ENCODE measurements at regions not wholly inside any gene's neighbourhood (a gene's known extent, or its start where the extent isn't known, plus 50 kb on each side); places are given as distances from the start of the nearest gene placed in this dataset.

GRCh38 chr2:83640506-83640905 lies 818.6 kb downstream of the SUCLG1 start:
- no peak overlapping the region for H3K4me3 ChIP-seq
- H3K36me3 ChIP-seq (ENCODE audit: insufficient read depth, low read length): no peaks in the 10 kb centered on the region
- H3K9ac ChIP-seq (ENCODE audit: insufficient read length): no peak overlapping the region
- H3K9me3 ChIP-seq (ENCODE audit: low read depth, low read length): no peaks in the 10 kb centered on the region
- no peak for DNase-seq (ENCODE audit: low read depth, low spot score)
- H3K27ac ChIP-seq: no peak overlapping the region
- TF ChIP-seq POLR2AphosphoS5 (IDR thresholded peaks at IDR 0.05; ENCODE audit: borderline replicate concordance, low read depth, low read length) (no peak), EZH2 (IDR thresholded peaks at IDR 0.05) (no peak), FOXP2 (optimal IDR thresholded peaks at IDR 0.05; ENCODE audit: control extremely low read depth, extremely low read length, insufficient read depth) (no peak)

DNA sequence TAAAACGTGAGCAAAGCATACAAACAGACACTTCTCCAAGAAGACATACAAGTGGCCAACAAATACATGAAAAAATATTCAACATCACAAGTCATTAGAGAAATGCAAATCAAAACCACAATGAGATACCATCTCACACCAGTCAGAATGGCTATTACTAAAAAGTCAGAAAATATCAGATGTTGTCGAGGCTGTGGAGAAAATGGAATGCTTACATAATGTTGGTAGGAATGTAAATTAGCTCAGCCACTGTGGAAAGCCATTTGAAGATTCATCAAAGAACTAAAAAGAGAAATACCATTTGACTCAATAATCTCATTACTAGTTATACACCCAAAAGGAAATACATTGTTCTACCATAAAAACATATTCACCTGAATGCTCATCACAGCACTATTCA lies 825.7 kb downstream of the SUCLG1 start:
- Histone ChIP-seq H3K36me3 (ENCODE audit: insufficient read depth, low read length) (no peaks in the 10 kb centered on the region), H3K4me3 (no peak overlapping the region), H3K27ac (no peak overlapping the region), H3K9ac (ENCODE audit: insufficient read length) (no peak overlapping the region), H3K9me3 (ENCODE audit: low read depth, low read length) (no peaks in the 10 kb centered on the region)
- no peak for DNase-seq (ENCODE audit: low read depth, low spot score)
- no peak for TF ChIP-seq FOXP2 (optimal IDR thresholded peaks at IDR 0.05; ENCODE audit: control extremely low read depth, extremely low read length, insufficient read depth)
- no peak for TF ChIP-seq EZH2 (IDR thresholded peaks at IDR 0.05)
- no peak for TF ChIP-seq POLR2AphosphoS5 (IDR thresholded peaks at IDR 0.05; ENCODE audit: borderline replicate concordance, low read depth, low read length)

- no peak for DNase-seq (ENCODE audit: low read depth, low spot score)
- no peaks in the 10 kb centered on the region for H3K9me3 ChIP-seq (ENCODE audit: low read depth, low read length)
- no peak overlapping the region for H3K9ac ChIP-seq (ENCODE audit: insufficient read length)
- no peak overlapping the region for H3K4me3 ChIP-seq
- H3K36me3 ChIP-seq (ENCODE audit: insufficient read depth, low read length): no peaks in the 10 kb centered on the region
- TF ChIP-seq FOXP2 (optimal IDR thresholded peaks at IDR 0.05; ENCODE audit: control extremely low read depth, extremely low read length, insufficient read depth) (no peak), EZH2 (IDR thresholded peaks at IDR 0.05) (no peak), POLR2AphosphoS5 (IDR thresholded peaks at IDR 0.05; ENCODE audit: borderline replicate concordance, low read depth, low read length) (no peak)
- no peak overlapping the region for H3K27ac ChIP-seq
These were observed 828.7 kb downstream of the SUCLG1 start for GRCh38 chr2:83630351-83630750.

DNA sequence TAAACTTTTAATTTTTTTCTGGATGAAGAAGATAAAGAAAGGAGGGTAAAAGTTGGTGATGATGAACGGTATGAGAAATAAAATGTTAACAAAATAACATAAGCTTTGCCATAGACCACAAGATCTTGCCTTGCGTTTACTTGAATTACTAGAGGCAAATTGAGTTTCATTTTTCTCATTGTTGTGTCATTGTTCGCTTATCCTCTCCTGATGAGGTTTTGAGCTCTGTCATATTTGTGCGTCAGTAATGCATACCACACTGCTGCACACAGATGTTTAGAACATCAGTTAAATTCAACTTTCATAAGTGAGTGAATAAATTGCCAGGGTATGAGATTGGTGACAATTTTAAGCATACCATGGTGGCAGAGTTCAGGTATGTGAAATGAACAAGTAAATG lies 843.6 kb downstream of the SUCLG1 start:
- Histone ChIP-seq H3K9ac (ENCODE audit: insufficient read length) (no peak overlapping the region), H3K36me3 (ENCODE audit: insufficient read depth, low read length) (no peaks in the 10 kb centered on the region), H3K4me3 (no peak overlapping the region), H3K27ac (no peak overlapping the region), H3K9me3 (ENCODE audit: low read depth, low read length) (no peaks in the 10 kb centered on the region)
- no peak for DNase-seq (ENCODE audit: low read depth, low spot score)
- no peak for TF ChIP-seq POLR2AphosphoS5 (IDR thresholded peaks at IDR 0.05; ENCODE audit: borderline replicate concordance, low read depth, low read length)
- TF ChIP-seq EZH2 (IDR thresholded peaks at IDR 0.05): no peak
- TF ChIP-seq FOXP2 (optimal IDR thresholded peaks at IDR 0.05; ENCODE audit: control extremely low read depth, extremely low read length, insufficient read depth): no peak

DNA sequence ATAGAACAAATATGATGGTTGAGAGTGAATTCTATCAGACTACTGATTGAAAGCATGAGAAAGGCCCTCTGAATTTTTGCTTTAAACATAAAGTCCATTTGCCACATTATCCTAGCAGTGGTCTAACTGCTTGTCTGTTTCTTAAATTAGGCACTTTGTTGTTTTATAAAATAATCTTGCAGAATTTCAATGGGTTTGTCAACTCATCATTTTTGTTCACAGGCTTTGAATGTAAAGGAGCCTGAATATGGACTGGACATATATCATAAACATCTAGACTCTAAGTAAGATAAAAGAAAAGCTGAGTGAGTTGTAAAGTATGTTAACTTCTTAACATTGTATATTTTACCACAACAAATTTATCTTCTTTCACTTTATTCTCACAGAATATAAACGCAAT lies 845.9 kb downstream of the SUCLG1 start:
- no peak for DNase-seq (ENCODE audit: low read depth, low spot score)
- no peaks in the 10 kb centered on the region for H3K9me3 ChIP-seq (ENCODE audit: low read depth, low read length)
- no peak overlapping the region for H3K27ac ChIP-seq
- H3K36me3 ChIP-seq (ENCODE audit: insufficient read depth, low read length): no peaks in the 10 kb centered on the region
- TF ChIP-seq EZH2 (IDR thresholded peaks at IDR 0.05) (no peak), FOXP2 (optimal IDR thresholded peaks at IDR 0.05; ENCODE audit: control extremely low read depth, extremely low read length, insufficient read depth) (no peak), POLR2AphosphoS5 (IDR thresholded peaks at IDR 0.05; ENCODE audit: borderline replicate concordance, low read depth, low read length) (no peak)
- no peak overlapping the region for H3K9ac ChIP-seq (ENCODE audit: insufficient read length)
- no peak overlapping the region for H3K4me3 ChIP-seq

DNA sequence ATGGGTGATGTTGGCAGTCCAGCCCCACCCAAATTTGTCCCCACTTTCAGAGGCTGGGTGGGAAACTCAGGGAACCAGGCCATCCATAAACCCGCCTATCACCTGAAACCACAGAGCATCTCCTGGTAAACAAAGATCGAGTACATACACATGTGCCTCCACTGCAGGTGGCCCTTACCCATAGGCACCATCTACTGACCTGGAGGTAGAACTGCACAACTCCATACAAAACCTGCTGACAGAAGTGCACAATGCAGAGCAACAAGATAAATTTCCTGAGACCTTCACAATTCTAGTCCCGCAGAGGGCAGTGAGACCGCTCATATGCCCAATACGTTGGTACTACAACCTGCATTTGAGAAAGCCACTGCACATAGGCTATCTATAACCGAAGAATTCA lies 856.3 kb downstream of the SUCLG1 start:
- DNase-seq (ENCODE audit: low read depth, low spot score): no peak
- Histone ChIP-seq H3K9ac (ENCODE audit: insufficient read length) (no peak overlapping the region), H3K4me3 (no peak overlapping the region), H3K27ac (no peak overlapping the region), H3K36me3 (ENCODE audit: insufficient read depth, low read length) (no peaks in the 10 kb centered on the region), H3K9me3 (ENCODE audit: low read depth, low read length) (no peaks in the 10 kb centered on the region)
- no peak for TF ChIP-seq FOXP2 (optimal IDR thresholded peaks at IDR 0.05; ENCODE audit: control extremely low read depth, extremely low read length, insufficient read depth)

DNA sequence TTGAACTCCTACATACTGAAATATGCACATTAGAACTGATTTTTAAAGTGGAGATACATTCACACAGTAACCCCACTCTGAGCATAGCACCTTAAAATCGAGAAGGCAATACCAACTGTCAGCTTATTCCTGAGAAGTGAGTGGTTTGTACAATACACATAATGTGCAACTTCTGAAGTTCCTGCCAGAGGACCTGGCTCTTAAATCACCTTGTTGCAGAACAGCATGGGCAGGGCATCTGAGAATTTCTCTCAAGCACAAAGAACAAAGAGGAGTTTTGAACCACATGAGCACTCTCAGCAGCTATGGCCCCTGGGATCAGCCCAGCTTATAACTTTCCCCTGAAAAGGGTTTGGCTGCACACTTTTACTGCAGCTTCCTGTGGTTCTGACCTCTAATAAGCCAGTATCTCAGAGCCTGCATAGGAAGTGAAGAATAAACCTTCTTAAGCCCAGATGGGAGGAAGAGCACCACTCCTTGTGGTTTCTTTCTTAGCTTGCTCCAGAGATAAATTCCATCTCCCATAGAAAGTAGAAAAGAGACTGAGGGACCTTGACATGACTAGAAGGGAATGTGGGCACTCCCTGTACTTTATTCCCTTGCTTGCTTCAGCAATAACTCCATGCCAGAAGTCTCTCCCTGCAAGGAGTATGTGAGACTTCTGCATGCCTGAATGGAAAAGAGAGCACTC lies 862.3 kb downstream of the SUCLG1 start:
- Histone ChIP-seq H3K9ac (ENCODE audit: insufficient read length) (no peak overlapping the region), H3K36me3 (ENCODE audit: insufficient read depth, low read length) (no peaks in the 10 kb centered on the region), H3K4me3 (no peak overlapping the region), H3K27ac (no peak overlapping the region), H3K9me3 (ENCODE audit: low read depth, low read length) (no peaks in the 10 kb centered on the region)
- DNase-seq (ENCODE audit: low read depth, low spot score): no peak
- TF ChIP-seq FOXP2 (optimal IDR thresholded peaks at IDR 0.05; ENCODE audit: control extremely low read depth, extremely low read length, insufficient read depth) (no peak), EZH2 (IDR thresholded peaks at IDR 0.05) (no peak), POLR2AphosphoS5 (IDR thresholded peaks at IDR 0.05; ENCODE audit: borderline replicate concordance, low read depth, low read length) (no peak)

DNA sequence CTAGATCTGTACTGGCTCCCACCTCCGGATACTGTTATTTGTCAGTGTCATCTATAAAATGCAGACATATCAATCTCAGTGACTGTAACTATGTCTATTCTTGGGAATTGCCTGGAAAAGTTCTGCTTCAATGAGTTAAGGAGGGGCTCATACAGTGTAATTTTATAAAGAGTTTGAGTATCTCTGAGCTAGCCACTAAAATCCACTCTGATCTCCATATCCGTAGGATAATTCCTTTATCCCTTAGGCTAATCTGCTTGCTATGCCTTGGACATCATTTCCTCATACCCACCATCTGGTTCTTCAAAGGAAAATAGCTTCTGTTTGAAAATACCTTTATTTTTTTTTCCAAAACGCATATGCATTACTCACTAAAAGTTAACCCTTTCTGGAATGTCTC lies 863.2 kb downstream of the SUCLG1 start:
- Histone ChIP-seq H3K36me3 (ENCODE audit: insufficient read depth, low read length) (no peaks in the 10 kb centered on the region), H3K9me3 (ENCODE audit: low read depth, low read length) (no peaks in the 10 kb centered on the region), H3K4me3 (no peak overlapping the region), H3K9ac (ENCODE audit: insufficient read length) (no peak overlapping the region), H3K27ac (no peak overlapping the region)
- DNase-seq (ENCODE audit: low read depth, low spot score): no peak
- TF ChIP-seq POLR2AphosphoS5 (IDR thresholded peaks at IDR 0.05; ENCODE audit: borderline replicate concordance, low read depth, low read length): no peak

DNA sequence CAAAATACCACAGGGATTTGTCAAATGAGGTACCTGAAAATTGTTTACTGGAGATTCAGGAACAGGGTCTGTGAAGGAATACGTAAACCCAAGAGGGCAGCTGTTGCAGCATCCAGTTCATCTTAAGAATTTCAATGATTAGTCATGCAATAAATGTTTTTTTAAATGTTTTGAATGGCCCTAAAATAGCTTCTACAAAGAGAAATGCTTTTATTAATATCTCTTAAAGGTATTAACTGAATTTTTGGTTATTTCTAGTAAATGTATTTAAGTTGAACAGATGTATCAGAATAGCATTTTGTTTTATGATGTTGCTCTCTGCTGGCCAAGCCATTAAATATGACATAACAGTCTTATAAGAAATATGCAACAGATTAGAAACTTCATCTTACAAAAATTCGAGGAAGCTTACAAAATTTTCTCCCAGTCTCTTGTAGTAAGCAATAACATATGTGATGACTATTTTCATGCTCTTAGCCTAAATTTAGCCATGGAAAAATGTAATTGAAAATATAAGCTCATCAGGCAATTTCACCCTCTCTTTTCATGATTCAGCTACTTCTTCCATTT lies 863.9 kb downstream of the SUCLG1 start:
- no peak for DNase-seq (ENCODE audit: low read depth, low spot score)
- H3K9ac ChIP-seq (ENCODE audit: insufficient read length): no peak overlapping the region
- no peaks in the 10 kb centered on the region for H3K36me3 ChIP-seq (ENCODE audit: insufficient read depth, low read length)
- H3K27ac ChIP-seq: no peak overlapping the region
- no peak overlapping the region for H3K4me3 ChIP-seq
- H3K9me3 ChIP-seq (ENCODE audit: low read depth, low read length): no peaks in the 10 kb centered on the region
- TF ChIP-seq FOXP2 (optimal IDR thresholded peaks at IDR 0.05; ENCODE audit: control extremely low read depth, extremely low read length, insufficient read depth) (no peak), EZH2 (IDR thresholded peaks at IDR 0.05) (no peak), POLR2AphosphoS5 (IDR thresholded peaks at IDR 0.05; ENCODE audit: borderline replicate concordance, low read depth, low read length) (no peak)

Measured in SK-N-MC (cell line).